ENCODE measurements at regions not wholly inside any gene's neighbourhood (a gene's known extent, or its start where the extent isn't known, plus 50 kb on each side); places are given as distances from the start of the nearest gene placed in this dataset.
A peak's percentile ranks its signal among the peaks of the same experiment; 100 is the strongest.

GRCh38 chr3:164397462-164397861 lies 680.8 kb downstream of the SI start:
- ATAC-seq (no peak), DNase-seq (no peak)
- no peaks in the 10 kb centered on the region for H3K36me3 ChIP-seq (ENCODE audit: low read depth)
- no peaks in the 10 kb centered on the region for H3K4me1 ChIP-seq (ENCODE audit: low read depth)
- no peak overlapping the region for H3K4me3 ChIP-seq
- no peaks in the 10 kb centered on the region for H3K9me3 ChIP-seq
- TF ChIP-seq CTCF (IDR thresholded peaks at IDR 0.05), result no peak
- intact Hi-C loops (cut with DNase I, micrococcal nuclease), result no loop called here

- H3K9me3 ChIP-seq, result no peaks in the 10 kb centered on the region
- no peaks in the 10 kb centered on the region for H3K4me1 ChIP-seq (ENCODE audit: low read depth)
- DNase-seq, result no peak
- no peak for TF ChIP-seq CTCF (IDR thresholded peaks at IDR 0.05)
- no peak overlapping the region for H3K4me3 ChIP-seq
- ATAC-seq, result no peak
- no peaks in the 10 kb centered on the region for H3K36me3 ChIP-seq (ENCODE audit: low read depth)
- intact Hi-C loops (cut with DNase I, micrococcal nuclease), result no loop called here
Observed at GRCh38 chr3:164393171-164393570, 685.1 kb downstream of the SI start.

GRCh38 chr3:164390046-164390445 lies 688.2 kb downstream of the SI start:
- no peak for ATAC-seq
- intact Hi-C loops (cut with DNase I, micrococcal nuclease), result no loop called here
- Histone ChIP-seq H3K4me3 (no peak overlapping the region), H3K36me3 (ENCODE audit: low read depth) (no peaks in the 10 kb centered on the region), H3K4me1 (ENCODE audit: low read depth) (no peaks in the 10 kb centered on the region), H3K9me3 (no peaks in the 10 kb centered on the region)
- no peak for DNase-seq
- TF ChIP-seq CTCF (IDR thresholded peaks at IDR 0.05), result no peak

GRCh38 chr3:164387236-164387635 lies 691.1 kb downstream of the SI start:
- no peak for ATAC-seq
- Histone ChIP-seq H3K4me3 (no peak overlapping the region), H3K9me3 (no peaks in the 10 kb centered on the region), H3K4me1 (ENCODE audit: low read depth) (no peaks in the 10 kb centered on the region), H3K36me3 (ENCODE audit: low read depth) (no peaks in the 10 kb centered on the region)
- intact Hi-C loops (cut with DNase I, micrococcal nuclease), result no loop called here
- DNase-seq, result no peak
- TF ChIP-seq CTCF (IDR thresholded peaks at IDR 0.05), result no peak

- Histone ChIP-seq H3K4me1 (ENCODE audit: low read depth) (peaks cover 4% of the 10 kb centered on the region), H3K9me3 (no peaks in the 10 kb centered on the region), H3K4me3 (no peak overlapping the region), H3K36me3 (ENCODE audit: low read depth) (no peaks in the 10 kb centered on the region)
- ATAC-seq, result peak; percentile 38
- no peak for DNase-seq
- TF ChIP-seq CTCF (IDR thresholded peaks at IDR 0.05), result no peak
- intact Hi-C loops (cut with DNase I, micrococcal nuclease), result no loop called here
Observed at GRCh38 chr3:164380156-164380555, 698.1 kb downstream of the SI start.

- DNase-seq (no peak), ATAC-seq (no peak)
- intact Hi-C loops (cut with DNase I, micrococcal nuclease), result no loop called here
- TF ChIP-seq CTCF (IDR thresholded peaks at IDR 0.05), result no peak
- H3K9me3 ChIP-seq, result no peaks in the 10 kb centered on the region
- no peaks in the 10 kb centered on the region for H3K36me3 ChIP-seq (ENCODE audit: low read depth)
- H3K4me1 ChIP-seq (ENCODE audit: low read depth), result peaks cover 4% of the 10 kb centered on the region
- H3K4me3 ChIP-seq, result no peak overlapping the region
Observed at GRCh38 chr3:164377466-164377865, 700.8 kb downstream of the SI start.
